Ishikawa (cell line): ENCODE measurements at regions not wholly inside any gene's neighbourhood (a gene's known extent, or its start where the extent isn't known, plus 50 kb on each side); places are given as distances from the start of the nearest gene placed in this dataset.

Experiments used
- CREB1 ChIP-seq: IDR thresholded peaks from 2 replicates; pipeline ENCODE4 v1.6.1; 2012; ENCODE audit warnings: low read depth
- EGR1 ChIP-seq: IDR thresholded peaks from 2 replicates; pipeline ENCODE4 v1.6.1; 2012
- FOXM1 ChIP-seq: IDR thresholded peaks from 2 replicates; pipeline ENCODE4 v1.6.1; 2012; ENCODE audit warnings: low read depth, borderline replicate concordance
- RAD21 ChIP-seq: IDR thresholded peaks from 2 replicates; pipeline ENCODE4 v1.6.1; 2012; ENCODE audit warnings: low read depth
- YY1 ChIP-seq: IDR thresholded peaks from 2 replicates; pipeline ENCODE4 v1.6.1; 2012; ENCODE audit warnings: low read depth
- ZBTB7A ChIP-seq: IDR thresholded peaks from 2 replicates; pipeline ENCODE4 v1.6.1; 2012; ENCODE audit warnings: low read depth
- TF ChIP-seq, protein P1 (sequence below): IDR thresholded peaks from 2 replicates; pipeline ENCODE4 v1.6.1; 2012; ENCODE audit warnings: low read depth, mild to moderate bottlenecking
- TF ChIP-seq, protein P2 (sequence below): IDR thresholded peaks from 2 replicates; pipeline ENCODE4 v1.6.1; 2012
- TF ChIP-seq, protein P3 (sequence below): IDR thresholded peaks from 2 replicates; pipeline ENCODE4 v1.6.1; 2012

DNA sequence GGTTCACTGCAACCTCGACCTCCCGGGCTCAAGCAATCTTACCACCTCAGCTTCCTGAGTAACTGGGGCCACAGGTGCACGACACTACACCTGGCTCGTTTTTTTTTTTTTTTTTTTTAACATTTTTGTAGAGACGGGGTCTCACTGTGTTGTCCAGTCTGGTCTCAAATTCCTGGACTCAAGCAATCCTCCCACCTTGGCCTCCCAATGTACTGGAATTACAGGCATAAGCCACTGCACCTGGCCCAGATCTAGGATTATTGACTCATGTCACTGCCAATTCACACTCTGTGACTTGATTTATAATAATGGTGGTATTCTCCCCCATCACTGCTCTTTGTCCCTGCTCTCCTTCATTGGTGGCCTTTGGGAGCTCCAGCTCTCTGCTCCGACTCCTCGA lies 145.1 kb downstream of the PTPRU start:
- no peak for TF ChIP-seq ZBTB7A
- TF ChIP-seq, protein P1, sequence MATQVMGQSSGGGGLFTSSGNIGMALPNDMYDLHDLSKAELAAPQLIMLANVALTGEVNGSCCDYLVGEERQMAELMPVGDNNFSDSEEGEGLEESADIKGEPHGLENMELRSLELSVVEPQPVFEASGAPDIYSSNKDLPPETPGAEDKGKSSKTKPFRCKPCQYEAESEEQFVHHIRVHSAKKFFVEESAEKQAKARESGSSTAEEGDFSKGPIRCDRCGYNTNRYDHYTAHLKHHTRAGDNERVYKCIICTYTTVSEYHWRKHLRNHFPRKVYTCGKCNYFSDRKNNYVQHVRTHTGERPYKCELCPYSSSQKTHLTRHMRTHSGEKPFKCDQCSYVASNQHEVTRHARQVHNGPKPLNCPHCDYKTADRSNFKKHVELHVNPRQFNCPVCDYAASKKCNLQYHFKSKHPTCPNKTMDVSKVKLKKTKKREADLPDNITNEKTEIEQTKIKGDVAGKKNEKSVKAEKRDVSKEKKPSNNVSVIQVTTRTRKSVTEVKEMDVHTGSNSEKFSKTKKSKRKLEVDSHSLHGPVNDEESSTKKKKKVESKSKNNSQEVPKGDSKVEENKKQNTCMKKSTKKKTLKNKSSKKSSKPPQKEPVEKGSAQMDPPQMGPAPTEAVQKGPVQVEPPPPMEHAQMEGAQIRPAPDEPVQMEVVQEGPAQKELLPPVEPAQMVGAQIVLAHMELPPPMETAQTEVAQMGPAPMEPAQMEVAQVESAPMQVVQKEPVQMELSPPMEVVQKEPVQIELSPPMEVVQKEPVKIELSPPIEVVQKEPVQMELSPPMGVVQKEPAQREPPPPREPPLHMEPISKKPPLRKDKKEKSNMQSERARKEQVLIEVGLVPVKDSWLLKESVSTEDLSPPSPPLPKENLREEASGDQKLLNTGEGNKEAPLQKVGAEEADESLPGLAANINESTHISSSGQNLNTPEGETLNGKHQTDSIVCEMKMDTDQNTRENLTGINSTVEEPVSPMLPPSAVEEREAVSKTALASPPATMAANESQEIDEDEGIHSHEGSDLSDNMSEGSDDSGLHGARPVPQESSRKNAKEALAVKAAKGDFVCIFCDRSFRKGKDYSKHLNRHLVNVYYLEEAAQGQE, result no peak
- TF ChIP-seq RAD21, result no peak
- no peak for TF ChIP-seq CREB1
- no peak for TF ChIP-seq FOXM1
- TF ChIP-seq, protein P2, sequence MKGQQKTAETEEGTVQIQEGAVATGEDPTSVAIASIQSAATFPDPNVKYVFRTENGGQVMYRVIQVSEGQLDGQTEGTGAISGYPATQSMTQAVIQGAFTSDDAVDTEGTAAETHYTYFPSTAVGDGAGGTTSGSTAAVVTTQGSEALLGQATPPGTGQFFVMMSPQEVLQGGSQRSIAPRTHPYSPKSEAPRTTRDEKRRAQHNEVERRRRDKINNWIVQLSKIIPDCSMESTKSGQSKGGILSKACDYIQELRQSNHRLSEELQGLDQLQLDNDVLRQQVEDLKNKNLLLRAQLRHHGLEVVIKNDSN, result no peak
- TF ChIP-seq, protein P3, sequence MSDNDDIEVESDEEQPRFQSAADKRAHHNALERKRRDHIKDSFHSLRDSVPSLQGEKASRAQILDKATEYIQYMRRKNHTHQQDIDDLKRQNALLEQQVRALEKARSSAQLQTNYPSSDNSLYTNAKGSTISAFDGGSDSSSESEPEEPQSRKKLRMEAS, result no peak
- no peak for TF ChIP-seq EGR1
- TF ChIP-seq YY1, result no peak
